GM23338 (cell line): ENCODE measurements at regions not wholly inside any gene's neighbourhood (a gene's known extent, or its start where the extent isn't known, plus 50 kb on each side); places are given as distances from the start of the nearest gene placed in this dataset.

Experiments used
- CREB1 ChIP-seq: fragments of 250-450 bp; sonication (Bioruptor Pico); IDR thresholded peaks from 2 replicates; pipeline ENCODE4 v1.5.0; 2020; ENCODE audit warnings: low read depth, mild to moderate bottlenecking, moderate library complexity
- EZH2 ChIP-seq: fragments of 200-600 bp; sonication (generic); IDR thresholded peaks from one replicate; pipeline ENCODE4 v1.8.0; 2017; ENCODE audit warnings: antibody characterized with exemption, mild to moderate bottlenecking, low read depth; ENCODE audit not compliant: unreplicated experiment
- EZH2phosphoT487 ChIP-seq: fragments of 200-600 bp; sonication (generic); IDR thresholded peaks from one replicate; pipeline ENCODE4 v1.8.1; 2018; ENCODE audit warnings: antibody characterized with exemption; ENCODE audit not compliant: unreplicated experiment
- POLR2AphosphoS5 ChIP-seq: IDR thresholded peaks from 2 replicates; pipeline ENCODE4 v1.6.1; 2016; ENCODE audit warnings: antibody characterized with exemption, low read depth
- STAT1 ChIP-seq: IDR thresholded peaks from one replicate; pipeline ENCODE4 v1.6.1; 2016; ENCODE audit warnings: antibody characterized with exemption; ENCODE audit not compliant: unreplicated experiment
- ZNF114 ChIP-seq: fragments of 250-450 bp; sonication (Bioruptor Pico); IDR thresholded peaks from 2 replicates; pipeline ENCODE4 v1.5.0; 2020; ENCODE audit warnings: mild to moderate bottlenecking, moderate library complexity
- TF ChIP-seq, protein P1 (sequence below), 2 experiments: fragments of 200-600 bp in 1 of 2; sonication (generic) in 1 of 2; conservative IDR thresholded peaks; 2 replicates each; pipeline versions ENCODE4 v1.5.1 to v1.6.1; 2016 to 2017; ENCODE audit warnings: antibody characterized with exemption in 2 of 2, low read depth in 2 of 2, mild to moderate bottlenecking in 2 of 2, moderate library complexity in 1 of 2
- TF ChIP-seq, protein P2 (sequence below): IDR thresholded peaks from one replicate; pipeline ENCODE4 v1.6.1; 2018; ENCODE audit warnings: antibody characterized with exemption; ENCODE audit not compliant: unreplicated experiment

DNA sequence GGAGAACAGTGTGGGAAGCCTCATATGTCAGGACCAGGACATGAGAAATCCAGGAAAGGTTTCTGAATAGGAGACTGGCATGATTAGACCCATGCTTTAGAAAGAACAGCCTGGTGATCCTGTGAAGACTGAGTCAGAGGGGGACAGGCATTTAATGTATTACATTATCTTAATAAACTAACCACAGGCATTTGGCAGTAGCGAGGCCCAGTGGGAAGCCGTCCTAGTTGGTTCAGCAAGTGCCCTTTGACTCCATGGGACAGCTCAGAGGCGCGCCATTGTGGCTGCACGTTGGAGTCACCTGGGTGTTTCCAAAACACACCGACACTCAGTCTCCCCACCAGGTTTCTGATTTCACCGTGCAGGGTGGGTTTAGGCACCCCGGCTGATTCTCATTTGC, 90.5 kb upstream of the DGKG start:
- TF ChIP-seq, protein P1, sequence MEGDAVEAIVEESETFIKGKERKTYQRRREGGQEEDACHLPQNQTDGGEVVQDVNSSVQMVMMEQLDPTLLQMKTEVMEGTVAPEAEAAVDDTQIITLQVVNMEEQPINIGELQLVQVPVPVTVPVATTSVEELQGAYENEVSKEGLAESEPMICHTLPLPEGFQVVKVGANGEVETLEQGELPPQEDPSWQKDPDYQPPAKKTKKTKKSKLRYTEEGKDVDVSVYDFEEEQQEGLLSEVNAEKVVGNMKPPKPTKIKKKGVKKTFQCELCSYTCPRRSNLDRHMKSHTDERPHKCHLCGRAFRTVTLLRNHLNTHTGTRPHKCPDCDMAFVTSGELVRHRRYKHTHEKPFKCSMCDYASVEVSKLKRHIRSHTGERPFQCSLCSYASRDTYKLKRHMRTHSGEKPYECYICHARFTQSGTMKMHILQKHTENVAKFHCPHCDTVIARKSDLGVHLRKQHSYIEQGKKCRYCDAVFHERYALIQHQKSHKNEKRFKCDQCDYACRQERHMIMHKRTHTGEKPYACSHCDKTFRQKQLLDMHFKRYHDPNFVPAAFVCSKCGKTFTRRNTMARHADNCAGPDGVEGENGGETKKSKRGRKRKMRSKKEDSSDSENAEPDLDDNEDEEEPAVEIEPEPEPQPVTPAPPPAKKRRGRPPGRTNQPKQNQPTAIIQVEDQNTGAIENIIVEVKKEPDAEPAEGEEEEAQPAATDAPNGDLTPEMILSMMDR (conservative IDR thresholded peaks at IDR 0.05; ENCODE audit: low read depth in 2 of 2): no peak
- TF ChIP-seq, protein P2, sequence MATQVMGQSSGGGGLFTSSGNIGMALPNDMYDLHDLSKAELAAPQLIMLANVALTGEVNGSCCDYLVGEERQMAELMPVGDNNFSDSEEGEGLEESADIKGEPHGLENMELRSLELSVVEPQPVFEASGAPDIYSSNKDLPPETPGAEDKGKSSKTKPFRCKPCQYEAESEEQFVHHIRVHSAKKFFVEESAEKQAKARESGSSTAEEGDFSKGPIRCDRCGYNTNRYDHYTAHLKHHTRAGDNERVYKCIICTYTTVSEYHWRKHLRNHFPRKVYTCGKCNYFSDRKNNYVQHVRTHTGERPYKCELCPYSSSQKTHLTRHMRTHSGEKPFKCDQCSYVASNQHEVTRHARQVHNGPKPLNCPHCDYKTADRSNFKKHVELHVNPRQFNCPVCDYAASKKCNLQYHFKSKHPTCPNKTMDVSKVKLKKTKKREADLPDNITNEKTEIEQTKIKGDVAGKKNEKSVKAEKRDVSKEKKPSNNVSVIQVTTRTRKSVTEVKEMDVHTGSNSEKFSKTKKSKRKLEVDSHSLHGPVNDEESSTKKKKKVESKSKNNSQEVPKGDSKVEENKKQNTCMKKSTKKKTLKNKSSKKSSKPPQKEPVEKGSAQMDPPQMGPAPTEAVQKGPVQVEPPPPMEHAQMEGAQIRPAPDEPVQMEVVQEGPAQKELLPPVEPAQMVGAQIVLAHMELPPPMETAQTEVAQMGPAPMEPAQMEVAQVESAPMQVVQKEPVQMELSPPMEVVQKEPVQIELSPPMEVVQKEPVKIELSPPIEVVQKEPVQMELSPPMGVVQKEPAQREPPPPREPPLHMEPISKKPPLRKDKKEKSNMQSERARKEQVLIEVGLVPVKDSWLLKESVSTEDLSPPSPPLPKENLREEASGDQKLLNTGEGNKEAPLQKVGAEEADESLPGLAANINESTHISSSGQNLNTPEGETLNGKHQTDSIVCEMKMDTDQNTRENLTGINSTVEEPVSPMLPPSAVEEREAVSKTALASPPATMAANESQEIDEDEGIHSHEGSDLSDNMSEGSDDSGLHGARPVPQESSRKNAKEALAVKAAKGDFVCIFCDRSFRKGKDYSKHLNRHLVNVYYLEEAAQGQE: no peak
- TF ChIP-seq EZH2 (no peak), EZH2phosphoT487 (no peak), STAT1 (no peak), POLR2AphosphoS5 (no peak), CREB1 (no peak), ZNF114 (CRISPR knock-in tag) (no peak)
